ENCODE measurements at regions not wholly inside any gene's neighbourhood (a gene's known extent, or its start where the extent isn't known, plus 50 kb on each side); places are given as distances from the start of the nearest gene placed in this dataset.

DNA sequence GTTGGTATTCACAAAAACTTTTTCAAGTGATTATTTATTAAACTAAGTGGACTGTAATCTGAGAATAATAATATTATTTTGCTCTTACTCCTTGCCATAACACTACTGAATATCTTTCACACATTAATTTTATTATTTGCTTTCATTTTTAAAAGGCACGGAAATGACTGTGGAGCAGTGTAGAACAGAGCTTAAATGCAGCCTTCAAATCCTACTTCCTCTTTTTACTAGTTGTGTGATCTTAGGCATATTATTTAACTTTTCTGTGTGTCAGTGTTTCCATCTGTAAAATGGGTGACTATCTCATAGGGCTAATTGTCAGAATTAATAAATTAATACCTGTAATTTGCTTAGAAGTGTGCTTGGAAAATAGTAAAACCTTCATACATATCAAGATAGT, 55.5 kb upstream of the SLC8A1 start:
- DNase-seq: no peak

DNA sequence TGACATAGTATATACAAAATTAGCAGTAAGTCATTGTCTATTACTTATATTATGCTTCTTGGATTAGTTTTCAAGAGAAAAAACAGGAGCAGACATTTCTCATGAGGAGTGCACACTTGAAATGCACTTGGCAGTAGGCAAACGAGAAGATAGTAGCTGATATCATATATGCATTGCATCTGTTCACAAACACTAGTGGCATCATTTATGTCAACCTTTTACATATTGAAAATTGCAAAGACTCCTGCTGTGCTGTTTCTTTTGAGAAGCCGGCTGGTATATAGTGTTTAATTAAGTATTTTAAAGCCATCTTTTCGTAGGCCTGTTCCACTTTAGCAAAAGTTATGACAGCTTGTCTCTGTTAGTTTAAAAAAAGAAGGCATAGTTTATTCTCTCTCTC, 58.4 kb upstream of the SLC8A1 start:
- no peak for DNase-seq

DNA sequence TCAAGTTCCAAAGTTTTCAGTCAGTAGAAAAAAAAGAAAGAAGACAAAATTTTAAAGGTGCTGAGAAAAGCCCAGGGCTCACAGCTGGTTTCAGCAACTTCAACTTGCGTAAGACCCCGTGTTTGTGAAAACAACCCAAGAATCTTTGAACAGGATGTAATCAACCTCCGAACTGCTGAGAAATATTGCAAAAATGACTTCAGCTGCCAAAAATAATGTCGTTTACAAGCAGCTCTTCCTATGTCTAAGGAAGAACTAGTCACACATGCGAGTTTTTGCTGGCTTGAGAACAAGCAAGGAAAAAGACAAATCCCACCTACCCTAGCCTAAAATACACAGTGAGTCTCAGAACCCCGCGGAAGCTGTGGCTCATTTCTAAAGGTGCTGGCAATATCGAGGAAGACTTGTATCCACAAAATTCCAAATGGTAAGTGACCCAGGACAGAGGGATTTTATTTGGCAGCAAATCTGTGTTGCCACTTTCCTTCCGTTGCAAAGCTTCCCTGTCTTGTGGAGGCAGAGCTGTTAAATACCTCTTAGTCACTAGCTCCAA, 59.8 kb upstream of the SLC8A1 start:
- no peak for DNase-seq

DNA sequence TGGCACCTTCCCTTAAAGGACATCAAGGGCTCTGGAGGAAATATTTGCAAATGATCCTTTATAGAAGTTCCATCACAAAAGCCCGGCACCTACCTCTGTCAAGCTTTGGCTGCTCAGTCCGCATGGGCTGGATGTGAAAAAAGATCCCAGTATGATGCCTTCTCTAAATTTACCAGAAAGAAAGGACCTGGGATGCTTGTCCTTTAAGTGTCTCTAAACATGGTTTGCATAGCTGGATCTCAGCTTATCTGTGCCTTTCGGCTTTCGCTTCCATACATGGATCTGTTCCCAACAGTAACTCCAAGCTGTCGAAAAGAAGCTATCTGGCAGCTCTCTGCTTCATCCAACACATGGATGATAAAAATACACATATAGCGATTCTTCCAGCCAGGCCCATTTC, 60.4 kb upstream of the SLC8A1 start:
- DNase-seq: no peak

DNA sequence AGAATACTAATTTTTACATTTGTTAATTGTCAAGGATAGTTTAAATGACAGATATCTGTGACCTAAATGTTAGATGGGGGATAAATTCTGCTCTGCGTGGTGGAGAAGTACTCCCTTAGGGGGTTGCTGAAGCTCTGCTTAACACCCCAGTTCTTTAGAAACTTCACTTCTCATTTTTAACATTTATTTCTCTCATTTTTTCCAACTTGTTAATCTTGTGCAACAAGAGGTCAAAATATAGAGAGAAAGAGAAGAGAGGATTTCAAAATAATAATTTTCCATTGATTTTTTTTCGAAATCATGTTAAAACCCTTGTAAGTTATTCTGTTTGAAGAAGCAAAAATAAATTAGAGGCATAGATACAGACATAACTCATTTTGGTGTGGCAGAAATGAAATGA, 61.3 kb upstream of the SLC8A1 start:
- DNase-seq: no peak

DNA sequence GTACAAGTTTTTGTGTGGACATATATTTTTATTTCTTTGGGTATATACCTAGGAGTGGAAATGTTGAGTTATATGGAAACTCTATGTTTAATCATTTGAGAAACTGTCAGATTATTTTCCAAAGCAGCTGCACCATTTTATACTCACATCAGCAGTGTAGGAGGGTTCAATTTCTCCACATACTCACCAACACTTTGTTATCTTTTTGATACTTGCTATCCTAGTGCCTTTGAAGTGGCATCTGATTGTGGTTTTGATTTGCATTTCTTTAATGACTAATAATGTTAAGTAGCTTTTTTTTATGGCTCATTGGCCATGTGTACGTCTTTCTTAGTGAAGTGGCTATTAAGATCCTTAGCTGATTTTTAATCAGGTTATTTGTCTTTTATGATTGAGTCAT, 64.7 kb upstream of the SLC8A1 start:
- no peak for DNase-seq

DNA sequence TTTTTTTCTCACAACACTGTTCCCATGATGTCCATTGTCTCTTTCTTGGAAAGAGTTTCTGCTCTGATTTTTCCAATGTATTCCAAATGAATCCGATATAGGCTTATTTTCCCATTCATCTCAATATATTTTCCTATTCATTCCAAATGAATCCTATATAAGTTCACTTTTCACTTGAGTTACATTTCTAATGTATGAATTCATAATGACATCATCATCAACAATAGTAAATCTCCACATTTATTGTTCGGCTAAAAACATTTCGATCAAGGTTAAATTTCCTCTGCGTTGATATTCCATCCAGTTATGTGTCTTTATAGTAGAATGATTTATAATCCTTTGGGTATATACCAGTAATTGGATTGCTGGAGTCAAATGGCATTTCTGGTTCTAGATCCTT, 76.7 kb upstream of the SLC8A1 start:
- DNase-seq: no peak

DNA sequence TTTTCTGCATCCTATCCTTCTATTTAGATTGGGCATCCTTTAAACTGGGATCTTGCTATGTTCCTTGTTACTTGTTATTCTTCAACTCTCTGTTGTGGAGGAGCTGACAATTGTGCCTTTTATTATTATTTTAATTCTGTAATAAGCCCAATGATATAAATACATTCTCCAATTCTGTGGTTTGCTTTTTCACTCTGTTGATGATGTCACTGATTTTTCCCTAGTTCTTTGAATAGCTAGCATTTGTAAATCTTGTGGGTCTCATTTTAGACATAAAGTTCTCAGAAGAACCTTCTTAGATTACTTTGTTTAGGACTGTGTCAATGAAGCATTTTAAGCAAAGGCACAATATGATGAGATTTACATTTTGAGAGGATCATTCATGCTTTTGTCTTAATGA, 79.5 kb upstream of the SLC8A1 start:
- no peak for DNase-seq

DNA sequence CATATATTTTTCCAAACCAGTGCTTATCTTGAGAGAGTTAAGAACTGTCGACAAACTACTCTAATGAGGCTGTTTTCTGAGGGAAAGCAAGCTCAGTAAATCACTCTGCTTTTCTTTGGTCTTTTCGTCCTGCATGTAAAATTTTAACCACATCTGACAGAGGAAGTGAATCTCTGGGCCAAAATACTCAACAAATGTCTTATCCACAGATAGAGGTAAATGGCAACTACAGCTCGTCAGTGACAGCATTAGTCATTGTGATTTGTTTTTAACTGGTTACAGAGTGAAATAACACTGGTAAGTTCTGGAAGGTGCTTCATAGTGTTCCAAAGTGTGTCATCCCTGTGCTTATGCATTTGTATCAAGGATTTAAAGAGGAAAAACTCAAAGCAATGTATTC, 82.6 kb upstream of the SLC8A1 start:
- DNase-seq: no peak

DNA sequence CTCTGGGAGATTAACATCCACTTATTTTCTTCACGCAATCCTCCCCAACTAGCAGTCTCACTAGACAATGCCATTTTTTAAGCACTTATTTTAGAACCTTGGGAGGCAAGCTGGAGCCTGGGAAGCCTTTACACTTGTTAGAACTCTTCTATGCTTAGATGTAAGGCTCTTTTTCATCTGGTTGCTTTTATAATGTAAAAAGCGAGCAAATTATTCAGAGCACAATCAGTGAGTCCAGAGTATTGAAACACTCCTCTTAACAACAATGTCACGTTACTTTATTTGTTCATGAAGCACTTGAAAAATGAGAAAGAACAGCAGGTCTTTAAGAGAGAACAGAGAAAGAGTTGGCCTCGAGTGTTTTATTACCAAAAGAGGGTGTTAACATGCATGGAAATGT, 84.1 kb upstream of the SLC8A1 start:
- DNase-seq: no peak

DNA sequence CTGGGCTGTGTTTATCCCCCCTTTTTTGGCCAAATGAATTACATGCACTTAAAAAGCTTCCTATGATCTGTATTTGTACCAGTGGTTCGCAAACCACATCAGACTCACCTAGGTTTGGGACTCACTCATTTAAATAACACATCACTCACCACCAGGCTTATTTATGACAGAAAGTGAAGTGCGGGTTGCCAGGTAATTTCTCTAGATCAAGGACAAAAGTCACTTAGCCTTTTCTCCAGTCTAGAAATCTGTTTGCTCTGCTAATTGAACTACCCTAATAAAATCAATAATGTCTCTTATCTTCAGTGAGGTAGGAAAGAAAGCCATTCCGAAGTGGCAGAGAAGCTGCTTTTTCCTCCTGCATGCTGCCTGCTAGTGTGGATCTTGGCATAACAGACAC, 88.1 kb upstream of the SLC8A1 start:
- peak; percentile 66 for DNase-seq

DNA sequence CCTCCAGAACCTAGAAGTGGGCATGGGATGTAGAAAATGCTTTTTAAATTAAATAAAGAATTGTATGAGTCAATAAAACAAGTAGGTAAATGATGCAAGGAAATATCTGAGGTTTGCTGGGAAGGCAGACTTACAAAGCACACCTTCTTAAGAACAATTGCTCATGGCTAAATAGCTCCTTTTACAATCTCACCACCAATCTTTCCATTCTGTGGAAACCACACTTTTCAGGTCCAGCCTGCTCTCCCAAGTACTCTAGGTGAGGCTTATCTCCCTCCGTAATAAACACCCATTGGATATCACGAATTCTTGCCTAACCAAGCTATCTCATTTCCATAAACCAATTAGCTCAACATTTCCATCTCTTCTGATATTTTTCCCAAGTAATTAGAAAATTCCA, 91.5 kb upstream of the SLC8A1 start:
- DNase-seq: no peak

DNA sequence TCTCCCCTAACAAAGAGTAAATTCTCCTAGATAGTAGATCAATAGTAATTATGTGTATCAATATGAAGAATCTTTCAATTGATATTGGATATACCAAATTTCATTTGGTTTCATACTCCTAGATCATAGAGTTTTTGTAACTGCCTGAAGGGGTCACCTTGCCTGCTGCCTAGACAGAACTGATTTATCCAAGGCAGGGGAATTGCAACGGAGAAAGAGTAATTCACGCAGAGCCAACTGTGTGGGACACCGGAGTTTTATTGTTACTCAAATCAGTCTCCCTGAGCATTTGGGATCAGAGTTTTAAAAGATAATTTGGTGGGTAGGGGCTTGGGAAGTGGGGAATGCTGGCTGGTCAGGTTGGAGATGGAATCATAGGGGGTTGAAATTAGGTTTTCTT, 92.2 kb upstream of the SLC8A1 start:
- DNase-seq: no peak

DNA sequence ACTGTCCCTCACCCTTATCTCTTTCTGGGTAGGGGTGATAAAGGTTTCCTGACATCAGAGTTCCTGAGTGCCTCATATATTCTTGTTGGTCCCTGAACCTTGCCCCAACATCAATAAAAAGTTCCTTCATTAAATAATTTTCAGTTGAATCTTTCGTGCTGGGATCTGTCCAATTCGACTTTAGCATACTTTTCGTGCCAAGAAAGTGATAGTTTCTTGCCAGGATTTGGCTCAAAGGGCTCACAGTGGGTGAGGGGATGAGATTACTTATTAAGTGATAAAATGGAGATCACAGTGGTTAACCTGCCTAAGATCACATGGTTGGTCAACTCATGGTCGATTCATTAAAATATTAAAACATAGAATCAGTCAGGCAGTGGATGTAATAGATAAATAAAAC, 93.8 kb upstream of the SLC8A1 start:
- DNase-seq: no peak

DNA sequence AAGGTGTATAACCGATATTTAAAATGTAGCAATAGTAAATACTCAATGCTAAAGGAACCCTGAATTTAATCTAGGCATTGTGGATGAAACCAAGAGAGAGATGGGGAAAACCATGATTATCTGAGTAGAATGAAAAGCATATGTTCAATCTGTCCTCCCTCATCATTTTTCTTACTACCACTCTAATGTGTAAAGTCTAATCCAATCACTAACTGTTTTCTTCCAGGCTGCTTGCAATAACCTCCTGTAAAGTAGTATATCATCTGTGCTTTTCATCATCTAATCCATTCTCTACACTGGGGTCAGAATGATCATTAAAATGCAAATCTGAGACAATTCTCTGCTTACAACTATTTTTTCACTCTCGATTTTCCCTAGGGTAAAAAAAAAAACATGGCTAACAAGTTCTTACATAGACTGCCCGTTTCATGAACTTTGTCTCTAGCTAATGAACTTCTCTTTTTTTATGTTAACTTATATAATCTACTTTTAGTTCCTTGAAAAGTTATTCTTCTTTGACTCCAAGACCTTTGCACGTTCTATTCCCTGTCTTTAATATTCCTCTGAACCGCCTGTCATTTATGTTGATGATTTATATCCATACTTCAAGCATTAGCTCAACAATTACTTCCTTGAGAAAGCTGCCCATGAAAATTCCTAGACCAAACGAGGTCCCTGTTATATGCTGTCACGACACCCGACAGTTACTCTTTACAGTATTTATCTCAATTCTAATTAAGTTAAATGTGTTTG, 94.7 kb upstream of the SLC8A1 start:
- DNase-seq: no peak

DNA sequence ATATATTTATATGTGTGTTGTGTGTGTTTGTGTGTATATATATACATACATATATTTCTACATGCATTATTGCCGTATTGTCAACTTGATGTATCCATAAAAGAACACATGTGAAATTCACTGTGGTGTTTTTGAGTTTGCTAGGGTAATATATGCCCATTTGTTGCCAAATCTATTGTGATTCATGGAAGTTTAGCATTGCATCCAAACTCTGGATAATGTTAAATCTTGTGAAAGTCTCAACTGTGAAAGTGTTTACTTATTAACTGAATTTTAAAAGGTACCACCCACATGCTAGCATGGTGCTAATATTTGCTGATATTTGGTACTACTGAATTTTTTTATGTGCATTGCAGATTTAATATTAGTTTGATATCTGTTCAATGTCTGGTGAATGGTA, 96.6 kb upstream of the SLC8A1 start:
- no peak for DNase-seq

DNA sequence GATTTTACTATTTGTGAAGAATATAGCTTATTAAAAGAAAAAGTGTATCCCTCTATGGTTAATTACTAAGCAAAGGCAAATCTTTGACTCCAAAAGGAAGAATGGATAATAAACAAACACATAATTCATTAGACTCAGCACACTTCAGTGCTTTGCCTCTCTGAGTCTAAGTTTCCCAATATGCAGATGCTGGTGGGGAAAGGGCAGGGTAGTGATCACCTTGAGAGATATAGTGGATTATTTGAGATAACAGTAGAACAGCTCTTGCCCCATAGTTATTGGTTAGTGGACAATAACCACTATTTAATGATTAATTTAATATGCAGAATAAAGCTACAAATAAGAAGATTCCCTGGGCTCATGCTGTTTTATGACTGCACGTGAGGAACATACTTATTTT, 98.2 kb upstream of the SLC8A1 start:
- DNase-seq: peak; percentile 11

DNA sequence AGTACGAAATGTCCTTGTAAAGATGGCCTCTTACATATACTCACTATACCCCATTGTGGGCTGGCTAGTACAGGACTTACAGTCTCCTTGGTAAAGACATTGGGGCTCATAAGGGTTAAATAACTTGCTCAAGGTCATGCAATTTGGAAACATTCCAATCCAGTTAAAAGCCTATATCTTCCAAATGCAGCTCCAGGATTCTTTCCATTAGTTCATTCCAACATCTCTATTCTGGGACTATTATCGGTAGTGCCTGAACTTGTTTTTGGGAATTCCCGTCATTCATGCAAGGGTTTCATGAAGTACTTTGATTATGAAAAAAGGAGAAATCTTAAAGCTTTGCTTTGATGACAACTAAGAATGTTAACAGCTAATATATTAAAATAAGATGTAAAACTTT, 99.2 kb upstream of the SLC8A1 start:
- DNase-seq: no peak

DNA sequence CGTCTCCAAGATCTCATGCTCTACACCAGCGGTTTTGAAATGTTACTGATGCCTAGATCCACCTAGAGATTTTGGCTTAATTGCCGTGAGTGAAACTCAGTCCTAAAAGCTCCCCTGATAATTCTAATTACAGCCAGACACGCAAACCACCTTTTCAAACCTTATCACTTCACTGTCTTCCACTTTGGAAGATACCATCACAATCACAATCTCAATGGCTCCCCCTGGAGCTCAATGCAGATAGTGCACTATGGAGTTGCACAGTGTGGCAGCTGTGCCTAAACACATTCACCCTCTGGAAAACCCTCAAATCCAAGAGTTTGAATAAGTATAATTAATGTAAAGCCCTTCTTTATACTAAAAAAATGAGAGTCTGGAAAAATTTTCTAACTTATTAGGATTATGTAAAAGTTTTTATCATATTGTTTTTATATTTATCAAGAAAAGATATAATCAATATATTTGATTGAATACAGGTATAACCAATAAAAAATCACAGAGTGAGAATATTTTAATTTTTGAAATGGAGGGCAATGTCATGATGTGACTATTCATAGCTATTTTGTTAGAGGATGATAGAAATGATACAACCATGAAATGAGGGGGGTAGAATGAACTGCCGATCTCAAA, 102.9 kb upstream of the SLC8A1 start:
- peak; percentile 23 for DNase-seq

DNA sequence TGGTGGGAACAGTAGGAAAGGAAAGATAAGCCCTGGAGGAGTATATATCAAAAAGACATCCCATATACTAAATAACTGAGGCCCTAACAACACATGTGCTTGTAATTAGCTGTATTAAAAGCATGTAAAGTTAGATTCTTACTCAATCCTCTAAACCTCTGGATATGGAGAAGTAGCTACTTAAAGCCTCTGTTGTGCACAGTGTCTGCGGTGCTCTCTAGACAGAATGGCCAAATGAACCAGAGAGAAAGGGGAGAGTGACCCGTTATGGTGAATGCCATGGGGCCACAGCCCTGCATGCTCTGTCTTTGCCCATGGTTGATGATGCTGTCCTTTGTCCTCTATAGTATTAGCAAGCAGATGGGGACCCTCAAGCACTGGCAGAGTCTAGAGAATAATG, 104.4 kb upstream of the SLC8A1 start:
- no peak for DNase-seq

DNA sequence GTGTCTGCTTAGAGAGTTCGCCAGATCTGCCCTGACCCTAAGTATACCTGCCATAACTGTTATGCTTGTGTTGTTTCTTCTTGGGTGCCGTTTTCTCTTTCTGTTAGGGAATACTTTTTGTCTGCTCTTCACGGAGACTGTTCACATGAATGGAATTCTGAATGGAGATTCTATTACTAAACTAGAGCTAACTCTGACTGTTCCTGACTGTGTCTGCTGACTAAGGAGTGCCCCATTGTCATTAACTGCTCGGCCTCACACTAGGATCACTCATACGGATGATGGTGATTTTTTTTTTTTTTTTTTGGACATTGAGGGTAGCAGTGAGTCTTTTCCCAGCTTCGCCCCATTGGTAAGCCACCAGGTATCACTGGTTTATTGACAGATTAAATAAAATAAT, 104.8 kb upstream of the SLC8A1 start:
- DNase-seq: no peak

DNA sequence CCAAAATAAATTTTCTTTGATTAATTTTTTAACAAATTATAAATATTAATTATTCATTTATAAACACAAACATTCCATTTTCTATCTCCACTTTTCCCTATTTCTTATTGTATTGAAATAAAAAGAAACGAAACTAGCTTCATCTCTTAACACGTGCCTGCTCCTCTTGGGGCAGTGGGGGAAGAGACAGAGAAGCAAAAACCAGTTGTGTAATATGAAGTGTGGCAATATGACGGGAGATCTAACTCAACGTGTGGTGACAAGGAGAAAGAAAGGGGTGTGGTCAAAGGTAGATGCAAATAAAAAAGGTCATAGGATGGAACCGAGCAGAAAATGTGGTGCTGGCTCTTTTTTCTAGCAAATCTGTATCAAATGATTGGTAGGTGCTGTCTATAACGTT, 106.9 kb upstream of the SLC8A1 start:
- DNase-seq: no peak

DNA sequence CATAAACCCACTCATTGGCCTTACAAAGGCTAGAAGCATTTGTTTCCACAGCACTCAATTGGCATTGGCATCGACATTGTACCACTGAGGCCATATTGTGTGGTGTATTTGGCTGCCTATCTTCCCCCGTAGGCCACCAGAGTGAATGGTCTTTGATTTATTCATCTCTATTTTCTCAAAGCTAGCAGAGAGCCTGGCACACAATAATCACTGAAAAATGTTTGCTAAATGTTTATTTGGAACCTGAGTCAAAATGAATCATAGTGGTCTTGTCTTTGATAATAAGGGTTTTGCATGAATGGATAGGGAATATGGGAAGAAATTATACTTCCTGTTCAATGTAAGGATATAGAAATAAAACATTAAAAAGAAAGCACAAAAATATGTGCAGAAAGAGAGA, 107.3 kb upstream of the SLC8A1 start:
- DNase-seq: no peak

DNA sequence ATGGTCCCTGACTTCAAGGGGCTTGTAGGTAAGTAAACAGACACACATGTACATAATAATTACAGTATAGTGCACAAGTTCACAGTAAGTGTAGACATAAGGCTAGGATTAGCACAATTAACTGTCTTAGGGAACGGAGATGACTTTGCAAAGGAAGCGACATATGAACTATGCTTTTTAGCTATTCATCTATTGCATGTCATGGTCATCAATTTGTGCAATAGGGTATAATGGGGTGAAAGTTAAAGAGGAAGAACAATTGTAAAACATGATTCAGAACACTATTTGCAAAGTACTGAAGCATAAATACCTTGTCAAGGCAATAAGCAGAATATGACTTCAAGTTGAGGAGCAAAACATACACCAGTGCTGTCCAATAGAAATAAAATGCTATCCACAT, 112.3 kb upstream of the SLC8A1 start:
- DNase-seq: no peak

DNA sequence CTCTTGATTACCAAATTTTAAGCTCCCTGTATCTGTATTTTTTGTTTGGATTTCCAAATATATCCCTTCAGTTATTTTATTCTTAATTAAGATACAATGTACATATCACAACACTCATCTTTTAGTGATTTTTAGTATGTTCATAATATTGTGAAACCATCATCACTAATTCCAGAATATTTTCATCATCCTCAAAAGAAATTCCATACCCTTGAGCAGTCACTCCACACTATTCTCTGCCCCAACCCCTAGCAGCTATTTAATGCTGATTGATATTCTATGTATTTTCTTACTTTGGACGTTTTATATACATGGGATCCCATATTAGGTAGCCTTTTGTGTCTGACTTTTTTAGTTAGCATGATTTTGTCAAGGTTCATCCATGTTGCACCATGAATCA, 127.4 kb upstream of the SLC8A1 start:
- no peak for DNase-seq
